GM23338 (cell line): ENCODE measurements at regions not wholly inside any gene's neighbourhood (a gene's known extent, or its start where the extent isn't known, plus 50 kb on each side); places are given as distances from the start of the nearest gene placed in this dataset.
A peak's percentile ranks its signal among the peaks of the same experiment; 100 is the strongest.

Source experiments
- ATAC-seq: fragments of 200-7000 bp; cut with Tn5 transposase; 3 replicates; pipeline ENCODE4 v1.9.1; 2020
- DNase-seq: peaks from one replicate; pipeline ENCODE4 v3.0.0-alpha.2; 2015; ENCODE audit warnings: low spot score
- H2AFZ ChIP-seq: fragments of 200-600 bp; sonication (generic); 2 replicates; pipeline ENCODE4 v1.8.0; 2016; ENCODE audit warnings: antibody characterized with exemption, mild to moderate bottlenecking, moderate library complexity
- H3F3A ChIP-seq: fragments of 200-600 bp; sonication (generic); replicated peaks from 2 replicates; pipeline ENCODE4 v1.8.0; 2017; ENCODE audit warnings: antibody characterized with exemption, mixed run types, low read depth
- H3K27ac ChIP-seq: fragments of 200-600 bp; sonication (generic); 2 replicates; pipeline ENCODE4 v1.6.1; 2016; ENCODE audit warnings: low read depth
- H3K27me3 ChIP-seq: fragments of 200-600 bp; sonication (generic); 2 replicates; pipeline ENCODE4 v1.8.0; 2016; ENCODE audit warnings: mild to moderate bottlenecking, mixed run types, moderate library complexity; ENCODE audit not compliant: insufficient read depth
- H3K36me3 ChIP-seq: fragments of 200-600 bp; sonication (generic); 2 replicates; pipeline ENCODE4 v1.8.0; 2016; ENCODE audit warnings: mild to moderate bottlenecking; ENCODE audit not compliant: insufficient read depth
- H3K4me1 ChIP-seq: fragments of 200-600 bp; sonication (generic); 2 replicates; pipeline ENCODE4 v1.8.0; 2016; ENCODE audit warnings: mild to moderate bottlenecking, moderate library complexity; ENCODE audit not compliant: insufficient read depth
- H3K4me2 ChIP-seq: fragments of 200-600 bp; sonication (generic); 2 replicates; pipeline ENCODE4 v1.7.1; 2017; ENCODE audit warnings: mixed run types
- H3K4me3 ChIP-seq: fragments of 200-600 bp; sonication (generic); 2 replicates; pipeline ENCODE4 v1.6.1; 2016; ENCODE audit warnings: mixed run types
- H3K79me2 ChIP-seq: fragments of 200-600 bp; sonication (generic); replicated peaks from 2 replicates; pipeline ENCODE4 v1.8.0; 2017; ENCODE audit warnings: mild to moderate bottlenecking; ENCODE audit not compliant: insufficient read depth
- H3K9me2 ChIP-seq: fragments of 200-600 bp; sonication (generic); 2 replicates; pipeline ENCODE4 v1.8.0; 2017; ENCODE audit not compliant: insufficient read depth
- H4K20me1 ChIP-seq: fragments of 200-600 bp; sonication (generic); replicated peaks from 2 replicates; pipeline ENCODE4 v1.8.0; 2017; ENCODE audit warnings: mild to moderate bottlenecking; ENCODE audit not compliant: insufficient read depth
- H3K27ac Mint-ChIP-seq: 2 replicates; pipeline ENCODE4 v1.8.0; 2020; ENCODE audit warnings: inconsistent platforms, mild to moderate bottlenecking, moderate library complexity, mixed read lengths
- H3K27me3 Mint-ChIP-seq: 3 replicates; pipeline ENCODE4 v1.8.0; 2022; ENCODE audit warnings: low read depth, mild to moderate bottlenecking, moderate library complexity, mixed read lengths, inconsistent platforms; ENCODE audit not compliant: insufficient read depth, poor library complexity
- H3K36me3 Mint-ChIP-seq: 3 replicates; pipeline ENCODE4 v1.8.0; 2021; ENCODE audit warnings: low read depth, mild to moderate bottlenecking, inconsistent platforms, moderate library complexity, mixed read lengths
- H3K4me1 Mint-ChIP-seq: 3 replicates; pipeline ENCODE4 v1.8.0; 2020; ENCODE audit warnings: mild to moderate bottlenecking, inconsistent platforms, mixed read lengths
- H3K4me3 Mint-ChIP-seq: 3 replicates; pipeline ENCODE4 v1.8.0; 2021; ENCODE audit warnings: moderate library complexity, mild to moderate bottlenecking, inconsistent platforms, mixed read lengths
- H3K9me3 Mint-ChIP-seq: 3 replicates; pipeline ENCODE4 v1.8.0; 2020; ENCODE audit warnings: moderate library complexity, mild to moderate bottlenecking, inconsistent platforms, mixed read lengths
- EZH2 ChIP-seq: fragments of 200-600 bp; sonication (generic); IDR thresholded peaks from one replicate; pipeline ENCODE4 v1.8.0; 2017; ENCODE audit warnings: antibody characterized with exemption, mild to moderate bottlenecking, low read depth; ENCODE audit not compliant: unreplicated experiment
- EZH2phosphoT487 ChIP-seq: fragments of 200-600 bp; sonication (generic); IDR thresholded peaks from one replicate; pipeline ENCODE4 v1.8.1; 2018; ENCODE audit warnings: antibody characterized with exemption; ENCODE audit not compliant: unreplicated experiment
- JUNB ChIP-seq: IDR thresholded peaks from one replicate; pipeline ENCODE4 v1.6.1; 2016; ENCODE audit warnings: antibody characterized with exemption; ENCODE audit not compliant: unreplicated experiment
- NANOG ChIP-seq: IDR thresholded peaks from 2 replicates; pipeline ENCODE4 v1.6.1; 2016; ENCODE audit warnings: antibody characterized with exemption, borderline replicate concordance
- POLR2AphosphoS5 ChIP-seq: IDR thresholded peaks from 2 replicates; pipeline ENCODE4 v1.6.1; 2016; ENCODE audit warnings: antibody characterized with exemption, low read depth
- STAT1 ChIP-seq: IDR thresholded peaks from one replicate; pipeline ENCODE4 v1.6.1; 2016; ENCODE audit warnings: antibody characterized with exemption; ENCODE audit not compliant: unreplicated experiment
- ZNF114 ChIP-seq: fragments of 250-450 bp; sonication (Bioruptor Pico); IDR thresholded peaks from 2 replicates; pipeline ENCODE4 v1.5.0; 2020; ENCODE audit warnings: mild to moderate bottlenecking, moderate library complexity
- ZNF331 ChIP-seq: fragments of 250-450 bp; sonication (Bioruptor Pico); IDR thresholded peaks from 2 replicates; pipeline ENCODE4 v1.5.0; 2020; ENCODE audit warnings: low read depth, mild to moderate bottlenecking, moderate library complexity
- TF ChIP-seq, protein P1 (sequence below), 2 experiments: fragments of 200-600 bp in 1 of 2; sonication (generic) in 1 of 2; conservative IDR thresholded peaks; 2 replicates each; pipeline versions ENCODE4 v1.5.1 to v1.6.1; 2016 to 2017; ENCODE audit warnings: antibody characterized with exemption in 2 of 2, low read depth in 2 of 2, mild to moderate bottlenecking in 2 of 2, moderate library complexity in 1 of 2
- TF ChIP-seq, protein P2 (sequence below): IDR thresholded peaks from one replicate; pipeline ENCODE4 v1.6.1; 2018; ENCODE audit warnings: antibody characterized with exemption; ENCODE audit not compliant: unreplicated experiment
- TF ChIP-seq, protein P3 (sequence below): fragments of 250-450 bp; sonication (Bioruptor Pico); IDR thresholded peaks from 2 replicates; pipeline ENCODE4 v1.5.0; 2020; ENCODE audit warnings: mild to moderate bottlenecking, moderate library complexity
- TF ChIP-seq, protein P4 (sequence below): IDR thresholded peaks from 2 replicates; pipeline ENCODE4 v1.6.1; 2016; ENCODE audit warnings: antibody characterized with exemption

DNA sequence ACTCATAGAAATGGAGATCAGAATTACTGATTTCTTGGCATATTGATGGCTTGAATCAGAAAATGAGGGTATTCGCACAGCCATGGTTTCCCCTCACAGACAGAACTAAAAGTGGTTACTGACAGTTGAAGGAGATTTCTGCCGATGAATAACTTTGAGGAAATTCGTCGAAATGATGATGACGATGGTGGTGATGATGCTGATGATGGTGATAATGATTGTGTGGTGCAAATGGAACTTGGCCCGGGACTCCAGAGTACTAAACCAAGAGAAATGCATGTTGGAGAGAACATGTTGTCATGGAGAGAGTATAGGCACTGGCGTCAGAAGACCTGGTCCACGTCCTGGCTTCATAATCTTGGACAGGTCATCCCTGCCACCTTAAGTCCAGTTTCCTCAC, 163.2 kb downstream of the EVX1 start (continued):
- TF ChIP-seq, protein P1, sequence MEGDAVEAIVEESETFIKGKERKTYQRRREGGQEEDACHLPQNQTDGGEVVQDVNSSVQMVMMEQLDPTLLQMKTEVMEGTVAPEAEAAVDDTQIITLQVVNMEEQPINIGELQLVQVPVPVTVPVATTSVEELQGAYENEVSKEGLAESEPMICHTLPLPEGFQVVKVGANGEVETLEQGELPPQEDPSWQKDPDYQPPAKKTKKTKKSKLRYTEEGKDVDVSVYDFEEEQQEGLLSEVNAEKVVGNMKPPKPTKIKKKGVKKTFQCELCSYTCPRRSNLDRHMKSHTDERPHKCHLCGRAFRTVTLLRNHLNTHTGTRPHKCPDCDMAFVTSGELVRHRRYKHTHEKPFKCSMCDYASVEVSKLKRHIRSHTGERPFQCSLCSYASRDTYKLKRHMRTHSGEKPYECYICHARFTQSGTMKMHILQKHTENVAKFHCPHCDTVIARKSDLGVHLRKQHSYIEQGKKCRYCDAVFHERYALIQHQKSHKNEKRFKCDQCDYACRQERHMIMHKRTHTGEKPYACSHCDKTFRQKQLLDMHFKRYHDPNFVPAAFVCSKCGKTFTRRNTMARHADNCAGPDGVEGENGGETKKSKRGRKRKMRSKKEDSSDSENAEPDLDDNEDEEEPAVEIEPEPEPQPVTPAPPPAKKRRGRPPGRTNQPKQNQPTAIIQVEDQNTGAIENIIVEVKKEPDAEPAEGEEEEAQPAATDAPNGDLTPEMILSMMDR (conservative IDR thresholded peaks at IDR 0.05; ENCODE audit: low read depth in 2 of 2): no peak
- TF ChIP-seq POLR2AphosphoS5 (no peak), EZH2 (no peak)

DNA sequence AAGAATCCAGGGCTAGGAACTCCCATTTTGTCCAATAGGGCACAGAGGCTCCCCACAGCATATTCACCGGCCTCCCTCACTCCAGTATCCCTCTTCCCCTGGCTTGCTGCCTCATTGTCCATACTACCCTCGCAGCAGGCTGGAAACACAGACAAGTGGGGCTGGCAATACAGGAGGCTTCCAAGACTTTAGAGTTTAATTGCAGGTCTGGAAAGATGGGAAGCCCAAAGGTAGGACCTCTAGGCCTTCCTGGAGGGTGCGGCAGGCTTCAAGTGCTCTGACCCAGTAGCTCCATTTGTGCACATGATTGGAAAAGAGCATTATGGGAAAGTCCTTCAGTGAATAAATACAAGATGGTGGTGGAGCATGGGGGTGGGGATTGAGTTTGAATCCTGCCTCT, 166.7 kb downstream of the EVX1 start:
- Mint-ChIP-seq H3K9me3 (peaks cover 2% of the 10 kb centered on the region; the same call in 1 of the 3 replicates), H3K4me3 (no peak overlapping the region), H3K36me3 (no peaks in the 10 kb centered on the region), H3K4me1 (peaks cover 15% of the 10 kb centered on the region), H3K27ac (no peak overlapping the region), H3K27me3 (peaks cover 6% of the 10 kb centered on the region)
- Histone ChIP-seq H3K79me2 (no peaks in the 10 kb centered on the region), H3K4me2 (no peak overlapping the region), H4K20me1 (no peaks in the 10 kb centered on the region), H3K4me1 (peaks cover 13% of the 10 kb centered on the region), H2AFZ (0 out of 2 replicates have a peak overlapping the region, but pooled peaks have one; percentile 52), H3F3A (no peaks in the 10 kb centered on the region), H3K9me2 (no peaks in the 10 kb centered on the region), H3K4me3 (no peak overlapping the region), H3K27me3 (no peaks in the 10 kb centered on the region), H3K36me3 (no peaks in the 10 kb centered on the region), H3K27ac (no peak overlapping the region)
- no peak for ATAC-seq
- DNase-seq: no peak
- TF ChIP-seq, protein P2, sequence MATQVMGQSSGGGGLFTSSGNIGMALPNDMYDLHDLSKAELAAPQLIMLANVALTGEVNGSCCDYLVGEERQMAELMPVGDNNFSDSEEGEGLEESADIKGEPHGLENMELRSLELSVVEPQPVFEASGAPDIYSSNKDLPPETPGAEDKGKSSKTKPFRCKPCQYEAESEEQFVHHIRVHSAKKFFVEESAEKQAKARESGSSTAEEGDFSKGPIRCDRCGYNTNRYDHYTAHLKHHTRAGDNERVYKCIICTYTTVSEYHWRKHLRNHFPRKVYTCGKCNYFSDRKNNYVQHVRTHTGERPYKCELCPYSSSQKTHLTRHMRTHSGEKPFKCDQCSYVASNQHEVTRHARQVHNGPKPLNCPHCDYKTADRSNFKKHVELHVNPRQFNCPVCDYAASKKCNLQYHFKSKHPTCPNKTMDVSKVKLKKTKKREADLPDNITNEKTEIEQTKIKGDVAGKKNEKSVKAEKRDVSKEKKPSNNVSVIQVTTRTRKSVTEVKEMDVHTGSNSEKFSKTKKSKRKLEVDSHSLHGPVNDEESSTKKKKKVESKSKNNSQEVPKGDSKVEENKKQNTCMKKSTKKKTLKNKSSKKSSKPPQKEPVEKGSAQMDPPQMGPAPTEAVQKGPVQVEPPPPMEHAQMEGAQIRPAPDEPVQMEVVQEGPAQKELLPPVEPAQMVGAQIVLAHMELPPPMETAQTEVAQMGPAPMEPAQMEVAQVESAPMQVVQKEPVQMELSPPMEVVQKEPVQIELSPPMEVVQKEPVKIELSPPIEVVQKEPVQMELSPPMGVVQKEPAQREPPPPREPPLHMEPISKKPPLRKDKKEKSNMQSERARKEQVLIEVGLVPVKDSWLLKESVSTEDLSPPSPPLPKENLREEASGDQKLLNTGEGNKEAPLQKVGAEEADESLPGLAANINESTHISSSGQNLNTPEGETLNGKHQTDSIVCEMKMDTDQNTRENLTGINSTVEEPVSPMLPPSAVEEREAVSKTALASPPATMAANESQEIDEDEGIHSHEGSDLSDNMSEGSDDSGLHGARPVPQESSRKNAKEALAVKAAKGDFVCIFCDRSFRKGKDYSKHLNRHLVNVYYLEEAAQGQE: no peak
- TF ChIP-seq NANOG: no peak
- TF ChIP-seq, protein P3, sequence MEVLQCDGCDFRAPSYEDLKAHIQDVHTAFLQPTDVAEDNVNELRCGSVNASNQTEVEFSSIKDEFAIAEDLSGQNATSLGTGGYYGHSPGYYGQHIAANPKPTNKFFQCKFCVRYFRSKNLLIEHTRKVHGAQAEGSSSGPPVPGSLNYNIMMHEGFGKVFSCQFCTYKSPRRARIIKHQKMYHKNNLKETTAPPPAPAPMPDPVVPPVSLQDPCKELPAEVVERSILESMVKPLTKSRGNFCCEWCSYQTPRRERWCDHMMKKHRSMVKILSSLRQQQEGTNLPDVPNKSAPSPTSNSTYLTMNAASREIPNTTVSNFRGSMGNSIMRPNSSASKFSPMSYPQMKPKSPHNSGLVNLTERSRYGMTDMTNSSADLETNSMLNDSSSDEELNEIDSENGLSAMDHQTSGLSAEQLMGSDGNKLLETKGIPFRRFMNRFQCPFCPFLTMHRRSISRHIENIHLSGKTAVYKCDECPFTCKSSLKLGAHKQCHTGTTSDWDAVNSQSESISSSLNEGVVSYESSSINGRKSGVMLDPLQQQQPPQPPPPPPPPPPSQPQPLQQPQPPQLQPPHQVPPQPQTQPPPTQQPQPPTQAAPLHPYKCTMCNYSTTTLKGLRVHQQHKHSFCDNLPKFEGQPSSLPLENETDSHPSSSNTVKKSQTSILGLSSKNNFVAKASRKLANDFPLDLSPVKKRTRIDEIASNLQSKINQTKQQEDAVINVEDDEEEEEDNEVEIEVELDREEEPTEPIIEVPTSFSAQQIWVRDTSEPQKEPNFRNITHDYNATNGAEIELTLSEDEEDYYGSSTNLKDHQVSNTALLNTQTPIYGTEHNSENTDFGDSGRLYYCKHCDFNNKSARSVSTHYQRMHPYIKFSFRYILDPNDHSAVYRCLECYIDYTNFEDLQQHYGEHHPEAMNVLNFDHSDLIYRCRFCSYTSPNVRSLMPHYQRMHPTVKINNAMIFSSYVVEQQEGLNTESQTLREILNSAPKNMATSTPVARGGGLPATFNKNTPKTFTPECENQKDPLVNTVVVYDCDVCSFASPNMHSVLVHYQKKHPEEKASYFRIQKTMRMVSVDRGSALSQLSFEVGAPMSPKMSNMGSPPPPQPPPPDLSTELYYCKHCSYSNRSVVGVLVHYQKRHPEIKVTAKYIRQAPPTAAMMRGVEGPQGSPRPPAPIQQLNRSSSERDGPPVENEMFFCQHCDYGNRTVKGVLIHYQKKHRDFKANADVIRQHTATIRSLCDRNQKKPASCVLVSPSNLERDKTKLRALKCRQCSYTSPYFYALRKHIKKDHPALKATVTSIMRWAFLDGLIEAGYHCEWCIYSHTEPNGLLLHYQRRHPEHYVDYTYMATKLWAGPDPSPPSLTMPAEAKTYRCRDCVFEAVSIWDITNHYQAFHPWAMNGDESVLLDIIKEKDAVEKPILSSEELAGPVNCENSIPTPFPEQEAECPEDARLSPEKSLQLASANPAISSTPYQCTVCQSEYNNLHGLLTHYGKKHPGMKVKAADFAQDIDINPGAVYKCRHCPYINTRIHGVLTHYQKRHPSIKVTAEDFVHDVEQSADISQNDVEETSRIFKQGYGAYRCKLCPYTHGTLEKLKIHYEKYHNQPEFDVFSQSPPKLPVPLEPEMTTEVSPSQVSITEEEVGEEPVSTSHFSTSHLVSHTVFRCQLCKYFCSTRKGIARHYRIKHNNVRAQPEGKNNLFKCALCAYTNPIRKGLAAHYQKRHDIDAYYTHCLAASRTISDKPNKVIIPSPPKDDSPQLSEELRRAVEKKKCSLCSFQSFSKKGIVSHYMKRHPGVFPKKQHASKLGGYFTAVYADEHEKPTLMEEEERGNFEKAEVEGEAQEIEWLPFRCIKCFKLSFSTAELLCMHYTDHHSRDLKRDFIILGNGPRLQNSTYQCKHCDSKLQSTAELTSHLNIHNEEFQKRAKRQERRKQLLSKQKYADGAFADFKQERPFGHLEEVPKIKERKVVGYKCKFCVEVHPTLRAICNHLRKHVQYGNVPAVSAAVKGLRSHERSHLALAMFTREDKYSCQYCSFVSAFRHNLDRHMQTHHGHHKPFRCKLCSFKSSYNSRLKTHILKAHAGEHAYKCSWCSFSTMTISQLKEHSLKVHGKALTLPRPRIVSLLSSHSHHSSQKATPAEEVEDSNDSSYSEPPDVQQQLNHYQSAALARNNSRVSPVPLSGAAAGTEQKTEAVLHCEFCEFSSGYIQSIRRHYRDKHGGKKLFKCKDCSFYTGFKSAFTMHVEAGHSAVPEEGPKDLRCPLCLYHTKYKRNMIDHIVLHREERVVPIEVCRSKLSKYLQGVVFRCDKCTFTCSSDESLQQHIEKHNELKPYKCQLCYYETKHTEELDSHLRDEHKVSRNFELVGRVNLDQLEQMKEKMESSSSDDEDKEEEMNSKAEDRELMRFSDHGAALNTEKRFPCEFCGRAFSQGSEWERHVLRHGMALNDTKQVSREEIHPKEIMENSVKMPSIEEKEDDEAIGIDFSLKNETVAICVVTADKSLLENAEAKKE: no peak
- TF ChIP-seq JUNB: no peak
- TF ChIP-seq, protein P4, sequence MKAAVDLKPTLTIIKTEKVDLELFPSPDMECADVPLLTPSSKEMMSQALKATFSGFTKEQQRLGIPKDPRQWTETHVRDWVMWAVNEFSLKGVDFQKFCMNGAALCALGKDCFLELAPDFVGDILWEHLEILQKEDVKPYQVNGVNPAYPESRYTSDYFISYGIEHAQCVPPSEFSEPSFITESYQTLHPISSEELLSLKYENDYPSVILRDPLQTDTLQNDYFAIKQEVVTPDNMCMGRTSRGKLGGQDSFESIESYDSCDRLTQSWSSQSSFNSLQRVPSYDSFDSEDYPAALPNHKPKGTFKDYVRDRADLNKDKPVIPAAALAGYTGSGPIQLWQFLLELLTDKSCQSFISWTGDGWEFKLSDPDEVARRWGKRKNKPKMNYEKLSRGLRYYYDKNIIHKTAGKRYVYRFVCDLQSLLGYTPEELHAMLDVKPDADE: no peak
- no peak for TF ChIP-seq EZH2
- TF ChIP-seq ZNF331: no peak
- TF ChIP-seq STAT1: no peak
- TF ChIP-seq ZNF114 (CRISPR knock-in tag): no peak
- no peak for TF ChIP-seq EZH2phosphoT487
